Fibroblast of skin of scalp (primary cell): ENCODE measurements at regions not wholly inside any gene's neighbourhood (a gene's known extent, or its start where the extent isn't known, plus 50 kb on each side); places are given as distances from the start of the nearest gene placed in this dataset.
A peak's percentile ranks its signal among the peaks of the same experiment; 100 is the strongest.

Experiments
- DNase-seq: peaks from one replicate; pipeline ENCODE4 v3.0.0-alpha.2; 2013

GRCh38 chr20:11753155-11753554 is 164.5 kb upstream of the BTBD3 start:
- no peak for DNase-seq

- DNase-seq: no peak
Observed at GRCh38 chr20:11754451-11754850, 163.2 kb upstream of the BTBD3 start.

- peak; percentile 14 for DNase-seq
Observed at GRCh38 chr20:11755071-11755841, 162.4 kb upstream of the BTBD3 start.

- no peak for DNase-seq
Observed at GRCh38 chr20:11761497-11761896, 156.2 kb upstream of the BTBD3 start.

GRCh38 chr20:11766961-11767360 is 150.7 kb upstream of the BTBD3 start:
- DNase-seq: peak; percentile 12

- peak; percentile 51 for DNase-seq
Observed at GRCh38 chr20:11769825-11770224, 147.9 kb upstream of the BTBD3 start.

GRCh38 chr20:11772226-11772730 is 145.4 kb upstream of the BTBD3 start:
- no peak for DNase-seq

GRCh38 chr20:11776687-11777086 is 141.0 kb upstream of the BTBD3 start:
- no peak for DNase-seq

- DNase-seq: peak; percentile 77
Observed at GRCh38 chr20:11777387-11778205, 140.1 kb upstream of the BTBD3 start.

- no peak for DNase-seq
Observed at GRCh38 chr20:11778206-11778570, 139.5 kb upstream of the BTBD3 start.

GRCh38 chr20:11780765-11781369 is 136.8 kb upstream of the BTBD3 start:
- no peak for DNase-seq

- DNase-seq: no peak
Observed at GRCh38 chr20:11783102-11783850, 134.4 kb upstream of the BTBD3 start.

GRCh38 chr20:11785885-11786507 is 131.7 kb upstream of the BTBD3 start:
- DNase-seq: no peak

GRCh38 chr20:11790046-11790445 is 127.6 kb upstream of the BTBD3 start:
- no peak for DNase-seq

- DNase-seq: no peak
Observed at GRCh38 chr20:11791316-11791715, 126.4 kb upstream of the BTBD3 start.

GRCh38 chr20:11791835-11792567 is 125.7 kb upstream of the BTBD3 start:
- DNase-seq: no peak

- no peak for DNase-seq
Observed at GRCh38 chr20:11792568-11792953, 125.1 kb upstream of the BTBD3 start.

GRCh38 chr20:11794525-11794924 is 123.2 kb upstream of the BTBD3 start:
- no peak for DNase-seq

GRCh38 chr20:11795071-11795615 is 122.5 kb upstream of the BTBD3 start:
- DNase-seq: no peak

- no peak for DNase-seq
Observed at GRCh38 chr20:11796026-11796425, 121.7 kb upstream of the BTBD3 start.

GRCh38 chr20:11797156-11797555 is 120.5 kb upstream of the BTBD3 start:
- peak; percentile 55 for DNase-seq
